ENCODE measurements at regions not wholly inside any gene's neighbourhood (a gene's known extent, or its start where the extent isn't known, plus 50 kb on each side); places are given as distances from the start of the nearest gene placed in this dataset.

- TF ChIP-seq FOXP2 (optimal IDR thresholded peaks at IDR 0.05; ENCODE audit: borderline replicate concordance, extremely low read depth, extremely low read length, insufficient read depth) (no peak), POLR2AphosphoS5 (IDR thresholded peaks at IDR 0.05; ENCODE audit: low read depth, low read length) (no peak)
Observed at GRCh38 chr3:40978442-40978841, 220.9 kb upstream of the CTNNB1 start.

Data from PFSK-1 (cell line).